SU-DHL-6 (cell line): ENCODE measurements at regions not wholly inside any gene's neighbourhood (a gene's known extent, or its start where the extent isn't known, plus 50 kb on each side); places are given as distances from the start of the nearest gene placed in this dataset.

Experiments
- EZH2phosphoT487 ChIP-seq: fragments of 200-600 bp; sonication (generic), shearing (Covaris generic); conservative IDR thresholded peaks from 2 replicates; pipeline ENCODE4 v1.6.1; 2018; ENCODE audit warnings: mild to moderate bottlenecking, antibody characterized with exemption, low read length, moderate library complexity, mixed read lengths
- TF ChIP-seq, protein P1 (sequence below): fragments of 200-600 bp; sonication (generic); IDR thresholded peaks from one replicate; pipeline ENCODE4 v1.5.1; 2017; ENCODE audit warnings: antibody characterized with exemption, mild to moderate bottlenecking, low read length, moderate library complexity; ENCODE audit not compliant: insufficient read depth, poor library complexity, severe bottlenecking

DNA sequence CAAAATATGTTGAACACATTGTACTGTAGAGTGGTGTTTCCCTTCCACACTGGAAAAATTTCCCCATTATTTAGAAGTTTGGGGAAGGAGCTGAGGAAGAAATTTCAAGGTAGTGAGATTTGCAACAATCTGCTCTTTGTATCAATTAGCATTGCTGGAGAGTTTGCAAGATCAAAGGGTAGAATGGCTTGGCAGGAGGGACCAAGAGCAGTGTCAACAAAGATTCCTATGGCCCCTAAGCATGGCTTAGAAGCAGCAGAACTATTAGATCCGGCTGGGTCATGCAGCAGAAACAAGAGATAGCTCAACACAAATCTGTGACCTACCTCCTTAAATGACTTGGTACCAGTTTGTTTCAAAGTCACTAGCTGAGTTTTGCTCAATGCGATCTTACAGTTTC lies 175.0 kb downstream of the C3orf38 start:
- TF ChIP-seq, protein P1, sequence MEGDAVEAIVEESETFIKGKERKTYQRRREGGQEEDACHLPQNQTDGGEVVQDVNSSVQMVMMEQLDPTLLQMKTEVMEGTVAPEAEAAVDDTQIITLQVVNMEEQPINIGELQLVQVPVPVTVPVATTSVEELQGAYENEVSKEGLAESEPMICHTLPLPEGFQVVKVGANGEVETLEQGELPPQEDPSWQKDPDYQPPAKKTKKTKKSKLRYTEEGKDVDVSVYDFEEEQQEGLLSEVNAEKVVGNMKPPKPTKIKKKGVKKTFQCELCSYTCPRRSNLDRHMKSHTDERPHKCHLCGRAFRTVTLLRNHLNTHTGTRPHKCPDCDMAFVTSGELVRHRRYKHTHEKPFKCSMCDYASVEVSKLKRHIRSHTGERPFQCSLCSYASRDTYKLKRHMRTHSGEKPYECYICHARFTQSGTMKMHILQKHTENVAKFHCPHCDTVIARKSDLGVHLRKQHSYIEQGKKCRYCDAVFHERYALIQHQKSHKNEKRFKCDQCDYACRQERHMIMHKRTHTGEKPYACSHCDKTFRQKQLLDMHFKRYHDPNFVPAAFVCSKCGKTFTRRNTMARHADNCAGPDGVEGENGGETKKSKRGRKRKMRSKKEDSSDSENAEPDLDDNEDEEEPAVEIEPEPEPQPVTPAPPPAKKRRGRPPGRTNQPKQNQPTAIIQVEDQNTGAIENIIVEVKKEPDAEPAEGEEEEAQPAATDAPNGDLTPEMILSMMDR = no peak
- TF ChIP-seq EZH2phosphoT487 = no peak
